ENCODE measurements at regions not wholly inside any gene's neighbourhood (a gene's known extent, or its start where the extent isn't known, plus 50 kb on each side); places are given as distances from the start of the nearest gene placed in this dataset.
"Not testable (repeated sequence)": the region's sequence is repeated elsewhere in the genome, so short reads cannot be mapped to it uniquely, and the experiment has no call there.

DNA sequence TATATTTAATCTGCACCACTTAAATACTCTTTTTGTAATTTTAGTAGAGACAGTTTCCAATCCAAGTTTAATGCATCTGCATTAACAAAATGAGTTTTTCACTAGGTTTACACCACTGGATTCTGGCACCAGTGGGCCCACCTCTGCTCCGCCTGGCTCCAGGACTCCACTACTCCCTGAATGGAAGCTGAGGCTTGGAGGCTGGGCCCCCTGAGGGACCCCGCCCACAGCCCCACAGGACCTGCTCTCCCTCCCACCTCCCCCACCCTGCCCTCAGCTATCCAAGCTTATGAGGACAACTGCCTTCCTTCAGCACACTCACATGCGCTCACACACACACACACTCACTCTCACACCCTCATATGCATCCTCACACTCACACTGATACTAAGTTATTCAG is 100.5 kb downstream of the GOLGA6L6 start:
- TF ChIP-seq, protein P1, sequence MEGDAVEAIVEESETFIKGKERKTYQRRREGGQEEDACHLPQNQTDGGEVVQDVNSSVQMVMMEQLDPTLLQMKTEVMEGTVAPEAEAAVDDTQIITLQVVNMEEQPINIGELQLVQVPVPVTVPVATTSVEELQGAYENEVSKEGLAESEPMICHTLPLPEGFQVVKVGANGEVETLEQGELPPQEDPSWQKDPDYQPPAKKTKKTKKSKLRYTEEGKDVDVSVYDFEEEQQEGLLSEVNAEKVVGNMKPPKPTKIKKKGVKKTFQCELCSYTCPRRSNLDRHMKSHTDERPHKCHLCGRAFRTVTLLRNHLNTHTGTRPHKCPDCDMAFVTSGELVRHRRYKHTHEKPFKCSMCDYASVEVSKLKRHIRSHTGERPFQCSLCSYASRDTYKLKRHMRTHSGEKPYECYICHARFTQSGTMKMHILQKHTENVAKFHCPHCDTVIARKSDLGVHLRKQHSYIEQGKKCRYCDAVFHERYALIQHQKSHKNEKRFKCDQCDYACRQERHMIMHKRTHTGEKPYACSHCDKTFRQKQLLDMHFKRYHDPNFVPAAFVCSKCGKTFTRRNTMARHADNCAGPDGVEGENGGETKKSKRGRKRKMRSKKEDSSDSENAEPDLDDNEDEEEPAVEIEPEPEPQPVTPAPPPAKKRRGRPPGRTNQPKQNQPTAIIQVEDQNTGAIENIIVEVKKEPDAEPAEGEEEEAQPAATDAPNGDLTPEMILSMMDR (IDR thresholded peaks at IDR 0.05) = not testable (repeated sequence)
- not testable (repeated sequence) for TF ChIP-seq POLR2A (IDR thresholded peaks at IDR 0.05; ENCODE audit: low read depth); POLR2AphosphoS5 (IDR thresholded peaks at IDR 0.05); EP300 (IDR thresholded peaks at IDR 0.05)
